ENCODE measurements at regions not wholly inside any gene's neighbourhood (a gene's known extent, or its start where the extent isn't known, plus 50 kb on each side); places are given as distances from the start of the nearest gene placed in this dataset.

GRCh38 chr3:27578032-27578431 is 93.8 kb upstream of the SLC4A7 start (continued):
- TF ChIP-seq HNF4A (conservative IDR thresholded peaks at IDR 0.05), result no peak
- no peak for TF ChIP-seq REST (IDR thresholded peaks at IDR 0.05)
- TF ChIP-seq YY1 (IDR thresholded peaks at IDR 0.05), result no peak
- TF ChIP-seq HNF4G (IDR thresholded peaks at IDR 0.05), result no peak

GRCh38 chr3:27577504-27577903 is 93.3 kb upstream of the SLC4A7 start:
- H3K27me3 ChIP-seq (ENCODE audit: control insufficient read depth in 4 of 4, insufficient read depth in 4 of 4, low read length in 3 of 4), result no peaks in the 10 kb centered on the region
- WGBS, result 89% methylated on average over 5 of the region's 5 CpGs
- no peaks in the 10 kb centered on the region for H3K36me3 ChIP-seq (ENCODE audit: control insufficient read depth in 4 of 4, insufficient read depth in 3 of 4, low read depth in 1 of 4, low read length in 3 of 4)
- H3K9ac ChIP-seq (ENCODE audit: low read depth in 1 of 2, low read length in 2 of 2), result no peak overlapping the region
- no peak overlapping the region for H3K27ac ChIP-seq (ENCODE audit: low read depth in 1 of 2, low read length in 2 of 2)
- no peaks in the 10 kb centered on the region for H3K9me3 ChIP-seq (ENCODE audit: control insufficient read depth in 4 of 4, low read length in 3 of 4)
- TF ChIP-seq SP1 (IDR thresholded peaks at IDR 0.05), result no peak
- no peak for DNase-seq (ENCODE audit: low spot score)
- no peak overlapping the region for H3K4me3 ChIP-seq (ENCODE audit: low read depth in 1 of 3, low read length in 3 of 3)
- H3K4me1 ChIP-seq (ENCODE audit: control insufficient read depth in 4 of 4, insufficient read depth in 4 of 4, low read length in 3 of 4), result no peaks in the 10 kb centered on the region

DNA sequence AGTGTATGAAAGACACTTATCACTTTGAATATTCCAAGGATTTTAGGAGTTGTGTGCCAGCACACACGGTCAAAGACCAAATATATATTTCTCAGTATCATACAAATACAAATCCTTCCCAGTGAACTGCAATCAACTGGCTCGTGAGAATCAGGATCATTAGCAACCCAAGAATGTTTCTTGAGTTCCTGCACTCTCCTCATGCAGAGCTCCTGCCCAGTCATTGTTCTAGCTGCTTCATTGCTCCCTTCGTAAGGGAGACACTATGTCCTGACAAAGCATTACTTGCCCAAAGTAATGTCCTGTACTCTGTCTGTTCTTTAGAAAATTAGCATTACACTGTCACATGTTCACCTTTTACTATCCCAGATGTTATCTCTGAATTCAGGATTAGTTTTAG is 92.0 kb upstream of the SLC4A7 start:
- TF ChIP-seq HNF4G (IDR thresholded peaks at IDR 0.05), result no peak
- no peak for TF ChIP-seq TAF1 (conservative IDR thresholded peaks at IDR 0.05)
- TF ChIP-seq YY1 (IDR thresholded peaks at IDR 0.05), result no peak
- no peak for TF ChIP-seq RAD21 (IDR thresholded peaks at IDR 0.05)
- no peak for TF ChIP-seq SP1 (IDR thresholded peaks at IDR 0.05)
- TF ChIP-seq JUND (IDR thresholded peaks at IDR 0.05), result no peak
- no peak for TF ChIP-seq ZBTB33 (IDR thresholded peaks at IDR 0.05)
- TF ChIP-seq FOXA1 (IDR thresholded peaks at IDR 0.05), result no peak
- no peak for TF ChIP-seq GABPA (IDR thresholded peaks at IDR 0.05 in 1 of 2, conservative IDR thresholded peaks at IDR 0.05 in 1 of 2)
- no peak for TF ChIP-seq FOXA2 (IDR thresholded peaks at IDR 0.05)
- TF ChIP-seq, protein P1, sequence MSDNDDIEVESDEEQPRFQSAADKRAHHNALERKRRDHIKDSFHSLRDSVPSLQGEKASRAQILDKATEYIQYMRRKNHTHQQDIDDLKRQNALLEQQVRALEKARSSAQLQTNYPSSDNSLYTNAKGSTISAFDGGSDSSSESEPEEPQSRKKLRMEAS (IDR thresholded peaks at IDR 0.05), result no peak
- Histone ChIP-seq H3K27ac (ENCODE audit: low read depth in 1 of 2, low read length in 2 of 2) (no peak overlapping the region), H3K9ac (ENCODE audit: low read depth in 1 of 2, low read length in 2 of 2) (no peak overlapping the region), H3K9me3 (ENCODE audit: control insufficient read depth in 4 of 4, low read length in 3 of 4) (no peaks in the 10 kb centered on the region), H3K4me3 (ENCODE audit: low read depth in 1 of 3, low read length in 3 of 3) (no peak overlapping the region), H3K4me1 (ENCODE audit: control insufficient read depth in 4 of 4, insufficient read depth in 4 of 4, low read length in 3 of 4) (no peaks in the 10 kb centered on the region), H3K27me3 (ENCODE audit: control insufficient read depth in 4 of 4, insufficient read depth in 4 of 4, low read length in 3 of 4) (no peaks in the 10 kb centered on the region), H3K36me3 (ENCODE audit: control insufficient read depth in 4 of 4, insufficient read depth in 3 of 4, low read depth in 1 of 4, low read length in 3 of 4) (no peaks in the 10 kb centered on the region)
- 87% methylated on average over 3 of the region's 3 CpGs for WGBS
- DNase-seq (ENCODE audit: low spot score), result no peak

Data from liver (tissue), 7 donors.